DND-41 (cell line): ENCODE measurements at regions not wholly inside any gene's neighbourhood (a gene's known extent, or its start where the extent isn't known, plus 50 kb on each side); places are given as distances from the start of the nearest gene placed in this dataset.
"Not testable (repeated sequence)": the region's sequence is repeated elsewhere in the genome, so short reads cannot be mapped to it uniquely, and the experiment has no call there.

Experiments used
- ATAC-seq: fragments of 200-7000 bp; cut with Tn5 transposase; 3 replicates; pipeline ENCODE4 v1.9.1; 2021; ENCODE audit warnings: low read depth; ENCODE audit not compliant: insufficient read depth
- DNase-seq: peaks from one replicate; pipeline ENCODE4 v3.0.0-alpha.2; 2020
- H2AFZ ChIP-seq: 2 replicates; pipeline ENCODE4 v1.6.0; 2012; ENCODE audit warnings: low read depth, low read length
- H3K27ac ChIP-seq: 2 replicates; pipeline ENCODE4 v1.5.1; 2012; ENCODE audit warnings: low read length, inconsistent platforms
- H3K27me3 ChIP-seq: fragments of 200-600 bp; sonication (generic); 2 replicates; pipeline ENCODE4 v1.6.0; 2012; ENCODE audit warnings: low read length, mild to moderate bottlenecking, inconsistent platforms; ENCODE audit not compliant: insufficient read depth, poor library complexity
- H3K36me3 ChIP-seq: 2 replicates; pipeline ENCODE4 v1.5.1; 2012; ENCODE audit warnings: low read length, inconsistent platforms; ENCODE audit not compliant: insufficient read depth
- H3K4me1 ChIP-seq: 2 replicates; pipeline ENCODE4 v1.5.1; 2012; ENCODE audit warnings: mild to moderate bottlenecking, low read length; ENCODE audit not compliant: insufficient read depth
- H3K4me2 ChIP-seq: 2 replicates; pipeline ENCODE4 v1.6.0; 2012; ENCODE audit warnings: mild to moderate bottlenecking, moderate library complexity, low read length, inconsistent platforms; ENCODE audit not compliant: insufficient read depth
- H3K4me3 ChIP-seq, 2 experiments: fragments of 200-600 bp in 1 of 2; shearing (Covaris generic) in 1 of 2; 2 replicates each; pipeline ENCODE4 v1.5.1; 2012 to 2016; ENCODE audit warnings: inconsistent platforms in 2 of 2, low read length in 2 of 2, mild to moderate bottlenecking in 2 of 2, low read depth in 1 of 2, moderate library complexity in 1 of 2
- H3K79me2 ChIP-seq: 2 replicates; pipeline ENCODE4 v1.6.0; 2012; ENCODE audit warnings: low read length, inconsistent platforms; ENCODE audit not compliant: insufficient read depth
- H3K9ac ChIP-seq: 2 replicates; pipeline ENCODE4 v1.6.0; 2012; ENCODE audit warnings: low read depth, mild to moderate bottlenecking, inconsistent platforms, low read length, moderate library complexity
- H3K9me3 ChIP-seq: 2 replicates; pipeline ENCODE4 v1.5.1; 2012; ENCODE audit warnings: low read length, moderate library complexity, mild to moderate bottlenecking, inconsistent platforms; ENCODE audit not compliant: insufficient read depth, severe bottlenecking
- H4K20me1 ChIP-seq: 2 replicates; pipeline ENCODE4 v1.6.0; 2012; ENCODE audit warnings: low read length; ENCODE audit not compliant: insufficient read depth
- CTCF ChIP-seq: IDR thresholded peaks from 2 replicates; pipeline ENCODE4 v1.5.1; 2012; ENCODE audit warnings: borderline replicate concordance, low read length, moderate library complexity, mild to moderate bottlenecking; ENCODE audit not compliant: poor library complexity, severe bottlenecking; ENCODE audit errors: extremely low read depth
- EZH2 ChIP-seq: IDR thresholded peaks from 3 replicates; pipeline ENCODE4 v1.6.1; 2012; ENCODE audit warnings: borderline replicate concordance, low read depth, mild to moderate bottlenecking, moderate library complexity, low read length, inconsistent platforms; ENCODE audit not compliant: severe bottlenecking

- Histone ChIP-seq H3K36me3 (no peaks in the 10 kb centered on the region), H3K27me3 (no peaks in the 10 kb centered on the region), H4K20me1 (no peaks in the 10 kb centered on the region), H3K4me2 (no peak overlapping the region), H3K27ac (no peak overlapping the region), H3K9me3 (peaks cover 17% of the 10 kb centered on the region), H3K4me3 (no peak overlapping the region), H3K4me1 (no peaks in the 10 kb centered on the region), H3K9ac (no peak overlapping the region), H2AFZ (no peak overlapping the region), H3K79me2 (no peaks in the 10 kb centered on the region)
- DNase-seq (no peak), ATAC-seq (no peak)
- TF ChIP-seq CTCF (no peak), EZH2 (no peak)
These were observed 135.9 kb downstream of the TMEM30B start for GRCh38 chr14:61145034-61145902.

GRCh38 chr14:61144117-61145033, 136.8 kb downstream of the TMEM30B start:
- DNase-seq, H4K20me1 ChIP-seq, H3K36me3 ChIP-seq, ATAC-seq, H3K79me2 ChIP-seq, H3K4me3 ChIP-seq, H3K27ac ChIP-seq, H3K4me2 ChIP-seq, H2AFZ ChIP-seq, H3K4me1 ChIP-seq, H3K27me3 ChIP-seq, H3K9ac ChIP-seq: not testable (repeated sequence)
- peaks cover 17% of the 10 kb centered on the region for H3K9me3 ChIP-seq

- no peak overlapping the region for H3K4me3 ChIP-seq
- ATAC-seq: no peak
- H3K9me3 ChIP-seq: peaks cover 17% of the 10 kb centered on the region
- no peaks in the 10 kb centered on the region for H3K4me1 ChIP-seq
- no peaks in the 10 kb centered on the region for H3K79me2 ChIP-seq
- no peak overlapping the region for H2AFZ ChIP-seq
- H3K27me3 ChIP-seq: no peaks in the 10 kb centered on the region
- DNase-seq: no peak
- no peaks in the 10 kb centered on the region for H3K36me3 ChIP-seq
- no peak for TF ChIP-seq CTCF
- TF ChIP-seq EZH2: no peak
- H3K4me2 ChIP-seq: no peak overlapping the region
- H3K9ac ChIP-seq: no peak overlapping the region
- H3K27ac ChIP-seq: no peak overlapping the region
- no peaks in the 10 kb centered on the region for H4K20me1 ChIP-seq
These were observed 140.3 kb downstream of the TMEM30B start for GRCh38 chr14:61140872-61141271.

- Histone ChIP-seq H3K4me1 (no peaks in the 10 kb centered on the region), H3K79me2 (no peaks in the 10 kb centered on the region), H3K27ac (no peak overlapping the region), H3K36me3 (no peaks in the 10 kb centered on the region), H3K9me3 (peaks cover 17% of the 10 kb centered on the region), H3K4me2 (no peak overlapping the region), H3K27me3 (no peaks in the 10 kb centered on the region), H4K20me1 (no peaks in the 10 kb centered on the region), H3K9ac (no peak overlapping the region), H3K4me3 (no peak overlapping the region), H2AFZ (no peak overlapping the region)
- TF ChIP-seq EZH2 (no peak), CTCF (no peak)
- ATAC-seq (no peak), DNase-seq (no peak)
These were observed 140.9 kb downstream of the TMEM30B start for GRCh38 chr14:61140271-61140670.
